ENCODE measurements at regions not wholly inside any gene's neighbourhood (a gene's known extent, or its start where the extent isn't known, plus 50 kb on each side); places are given as distances from the start of the nearest gene placed in this dataset.
"Not testable (repeated sequence)": the region's sequence is repeated elsewhere in the genome, so short reads cannot be mapped to it uniquely, and the experiment has no call there.

GRCh38 chr3:674116-674515 lies 418.7 kb upstream of the CNTN6 start:
- no peak for DNase-seq

GRCh38 chr3:675846-676245 lies 417.0 kb upstream of the CNTN6 start:
- DNase-seq, result no peak

- no peak for DNase-seq
These were observed 409.1 kb upstream of the CNTN6 start for GRCh38 chr3:683770-684169.

- DNase-seq, result no peak
These were observed 402.1 kb upstream of the CNTN6 start for GRCh38 chr3:690770-691169.

- DNase-seq, result no peak
These were observed 392.3 kb upstream of the CNTN6 start for GRCh38 chr3:700514-700913.

- DNase-seq, result no peak
These were observed 385.8 kb upstream of the CNTN6 start for GRCh38 chr3:707041-707440.

- no peak for DNase-seq
These were observed 379.7 kb upstream of the CNTN6 start for GRCh38 chr3:713006-713621.

GRCh38 chr3:713947-714620 lies 378.7 kb upstream of the CNTN6 start:
- DNase-seq, result no peak

- no peak for DNase-seq
These were observed 371.7 kb upstream of the CNTN6 start for GRCh38 chr3:721086-721485.

GRCh38 chr3:732326-732928 lies 360.4 kb upstream of the CNTN6 start:
- no peak for DNase-seq

GRCh38 chr3:733313-733712 lies 359.5 kb upstream of the CNTN6 start:
- DNase-seq, result no peak

- DNase-seq, result no peak
These were observed 335.1 kb upstream of the CNTN6 start for GRCh38 chr3:757711-758110.

GRCh38 chr3:759106-759505 lies 333.7 kb upstream of the CNTN6 start:
- DNase-seq, result no peak

- not testable (repeated sequence) for DNase-seq
These were observed 319.4 kb upstream of the CNTN6 start for GRCh38 chr3:773433-773832.

- no peak for DNase-seq
These were observed 317.5 kb upstream of the CNTN6 start for GRCh38 chr3:775178-775880.

GRCh38 chr3:780505-780904 lies 312.3 kb upstream of the CNTN6 start:
- no peak for DNase-seq

- no peak for DNase-seq
These were observed 301.4 kb upstream of the CNTN6 start for GRCh38 chr3:791442-791841.

- no peak for DNase-seq
These were observed 300.2 kb upstream of the CNTN6 start for GRCh38 chr3:792630-793029.

GRCh38 chr3:804211-804610 lies 288.6 kb upstream of the CNTN6 start:
- DNase-seq, result no peak

GRCh38 chr3:805326-805725 lies 287.5 kb upstream of the CNTN6 start:
- DNase-seq, result no peak

GRCh38 chr3:806006-806405 lies 286.8 kb upstream of the CNTN6 start:
- DNase-seq, result no peak

GRCh38 chr3:816605-817004 lies 276.2 kb upstream of the CNTN6 start:
- DNase-seq, result no peak

GRCh38 chr3:834679-835078 lies 258.1 kb upstream of the CNTN6 start:
- no peak for DNase-seq

GRCh38 chr3:835096-835495 lies 257.7 kb upstream of the CNTN6 start:
- no peak for DNase-seq

Data from activated CD4-positive, alpha-beta T cell treated with anti-CD3 and anti-CD28 coated beads, Interleukin-2, Interleukin-6, amounts not matched to agents 100 ng/mL and 50 ng/mL, durations not matched to agents 16 hours and 8 hours (primary cell).